Colonic mucosa (tissue), 4 donors: ENCODE measurements at regions not wholly inside any gene's neighbourhood (a gene's known extent, or its start where the extent isn't known, plus 50 kb on each side); places are given as distances from the start of the nearest gene placed in this dataset.

Experiments used
- DNase-seq: peaks from one replicate; pipeline ENCODE4 v3.0.0-alpha.2; 2020
- H3K27ac ChIP-seq: fragments of 200-600 bp; one replicate; pipeline ENCODE4 v1.8.0; 2021
- H3K27me3 ChIP-seq: fragments of 200-600 bp; one replicate; pipeline ENCODE4 v1.8.0; 2021
- H3K36me3 ChIP-seq: fragments of 200-600 bp; one replicate; pipeline ENCODE4 v1.8.0; 2021
- H3K4me1 ChIP-seq: fragments of 200-600 bp; one replicate; pipeline ENCODE4 v1.8.0; 2021; ENCODE audit warnings: mild to moderate bottlenecking
- H3K4me3 ChIP-seq: fragments of 200-600 bp; one replicate; pipeline ENCODE4 v1.8.0; 2021
- H3K9ac ChIP-seq, 2 donors: one replicate each; pipeline ENCODE4 v1.7.0; 2013; ENCODE audit warnings: control low read depth in 2 of 2, low read depth in 2 of 2, low read length in 2 of 2
- H3K9me3 ChIP-seq: fragments of 200-600 bp; one replicate; pipeline ENCODE4 v1.8.0; 2021
- intact Hi-C: fragments of 100-400 bp; cut with DNase I; formaldehyde crosslinking; loops from one replicate; pipeline ENCODE4 v1.14.1; 2022
- TF ChIP-seq, protein P1 (sequence below): fragments of 200-600 bp; IDR thresholded peaks from one replicate; pipeline ENCODE4 v1.8.0; 2022; ENCODE audit warnings: antibody characterized with exemption, mild to moderate bottlenecking
- donor health status: healthy.
- donor health status: DM: no; HTN: no; CAD: no.
- donor health status: DM: no; HTN: no; CAD: no.

DNA sequence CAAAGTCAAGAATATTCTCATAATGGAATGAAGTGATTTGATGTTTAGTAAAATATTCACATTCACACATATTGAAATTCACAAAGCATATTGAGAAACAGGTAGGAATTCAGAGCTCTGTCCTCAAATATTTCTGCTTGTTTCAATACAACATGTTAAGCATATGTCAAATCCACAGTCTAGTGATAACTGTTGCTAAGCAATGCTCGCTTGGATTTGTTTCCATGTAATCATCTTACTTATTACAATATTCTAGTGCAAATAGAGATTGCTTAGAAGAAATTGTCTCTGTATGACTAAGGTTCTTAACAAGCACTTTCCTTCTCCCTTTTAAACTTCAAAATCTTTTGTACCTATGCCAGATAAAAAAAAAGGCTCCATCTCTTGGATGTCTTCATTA, 995.7 kb downstream of the CDH18 start:
- no peak overlapping the region for H3K4me3 ChIP-seq
- H3K4me1 ChIP-seq = no peaks in the 10 kb centered on the region
- TF ChIP-seq, protein P1, sequence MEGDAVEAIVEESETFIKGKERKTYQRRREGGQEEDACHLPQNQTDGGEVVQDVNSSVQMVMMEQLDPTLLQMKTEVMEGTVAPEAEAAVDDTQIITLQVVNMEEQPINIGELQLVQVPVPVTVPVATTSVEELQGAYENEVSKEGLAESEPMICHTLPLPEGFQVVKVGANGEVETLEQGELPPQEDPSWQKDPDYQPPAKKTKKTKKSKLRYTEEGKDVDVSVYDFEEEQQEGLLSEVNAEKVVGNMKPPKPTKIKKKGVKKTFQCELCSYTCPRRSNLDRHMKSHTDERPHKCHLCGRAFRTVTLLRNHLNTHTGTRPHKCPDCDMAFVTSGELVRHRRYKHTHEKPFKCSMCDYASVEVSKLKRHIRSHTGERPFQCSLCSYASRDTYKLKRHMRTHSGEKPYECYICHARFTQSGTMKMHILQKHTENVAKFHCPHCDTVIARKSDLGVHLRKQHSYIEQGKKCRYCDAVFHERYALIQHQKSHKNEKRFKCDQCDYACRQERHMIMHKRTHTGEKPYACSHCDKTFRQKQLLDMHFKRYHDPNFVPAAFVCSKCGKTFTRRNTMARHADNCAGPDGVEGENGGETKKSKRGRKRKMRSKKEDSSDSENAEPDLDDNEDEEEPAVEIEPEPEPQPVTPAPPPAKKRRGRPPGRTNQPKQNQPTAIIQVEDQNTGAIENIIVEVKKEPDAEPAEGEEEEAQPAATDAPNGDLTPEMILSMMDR = no peak
- H3K36me3 ChIP-seq = no peaks in the 10 kb centered on the region
- no peak overlapping the region for H3K9ac ChIP-seq
- intact Hi-C loops = no loop called here
- no peaks in the 10 kb centered on the region for H3K27me3 ChIP-seq
- no peak overlapping the region for H3K27ac ChIP-seq
- H3K9me3 ChIP-seq = no peaks in the 10 kb centered on the region
- no peak for DNase-seq

DNA sequence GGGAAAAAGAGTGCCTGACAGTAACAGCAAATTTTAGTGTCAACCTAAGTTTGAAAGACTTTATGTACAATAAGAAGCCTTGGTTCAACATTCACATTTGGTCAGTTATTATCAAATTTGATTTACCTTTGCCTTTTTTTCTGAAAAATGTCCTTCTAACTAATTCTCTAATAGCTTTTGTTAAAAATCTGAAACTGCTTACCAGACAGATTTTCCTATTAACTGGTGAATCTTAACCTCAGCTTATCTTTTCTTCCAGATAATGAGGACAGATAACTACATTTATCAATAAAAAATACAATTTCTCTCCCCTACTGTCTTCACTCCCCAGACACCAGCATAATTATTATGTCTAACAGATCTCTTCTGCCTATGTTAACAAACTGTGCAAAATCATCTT, 988.5 kb downstream of the CDH18 start:
- H3K9ac ChIP-seq = no peak overlapping the region
- H3K9me3 ChIP-seq = no peaks in the 10 kb centered on the region
- H3K36me3 ChIP-seq = no peaks in the 10 kb centered on the region
- intact Hi-C loops = no loop called here
- no peak for DNase-seq
- no peaks in the 10 kb centered on the region for H3K27me3 ChIP-seq
- no peaks in the 10 kb centered on the region for H3K4me1 ChIP-seq
- TF ChIP-seq, protein P1 = no peak
- no peak overlapping the region for H3K27ac ChIP-seq
- no peak overlapping the region for H3K4me3 ChIP-seq

DNA sequence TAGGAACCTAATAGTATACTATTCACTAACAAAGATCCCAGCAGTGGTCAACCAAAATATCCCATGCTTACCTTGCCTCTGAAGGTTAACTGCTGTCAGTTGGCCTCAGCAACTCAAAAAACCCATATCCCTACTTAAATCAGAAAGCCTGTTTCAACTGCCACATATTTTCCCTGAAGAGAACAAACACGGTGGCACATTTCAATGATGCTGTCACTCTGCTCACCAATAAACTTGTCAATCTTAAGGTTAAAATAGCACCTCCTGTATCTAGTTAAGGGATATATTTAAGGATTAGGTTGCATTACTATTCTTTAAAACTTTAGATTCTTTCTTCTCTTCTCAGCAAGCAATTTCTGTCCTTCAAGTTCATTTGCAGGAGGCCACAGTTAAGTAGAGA, 986.9 kb downstream of the CDH18 start:
- H3K4me3 ChIP-seq = no peak overlapping the region
- intact Hi-C loops = no loop called here
- no peaks in the 10 kb centered on the region for H3K9me3 ChIP-seq
- TF ChIP-seq, protein P1 = no peak
- H3K9ac ChIP-seq = no peak overlapping the region
- H3K36me3 ChIP-seq = no peaks in the 10 kb centered on the region
- no peaks in the 10 kb centered on the region for H3K27me3 ChIP-seq
- no peaks in the 10 kb centered on the region for H3K4me1 ChIP-seq
- H3K27ac ChIP-seq = no peak overlapping the region
- no peak for DNase-seq

DNA sequence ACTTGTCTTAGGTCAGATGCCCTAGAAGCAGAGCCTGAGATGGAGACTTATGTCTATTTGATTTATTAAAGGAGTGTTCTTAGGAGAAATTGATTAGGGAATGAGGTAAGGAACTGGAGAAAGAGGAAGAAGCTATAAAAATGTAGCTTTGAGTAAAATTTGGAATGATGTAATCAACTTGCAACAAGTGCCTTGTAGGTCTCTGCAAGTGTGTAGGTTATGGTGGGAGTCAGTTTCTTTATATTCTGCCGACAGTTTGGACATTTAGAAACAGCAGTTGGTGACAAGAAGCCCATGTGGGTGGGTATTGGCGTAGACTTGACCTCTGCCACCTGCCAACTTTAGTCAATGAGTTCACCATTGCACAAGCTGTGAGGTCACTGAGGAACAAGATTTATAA, 986.5 kb downstream of the CDH18 start:
- H3K9me3 ChIP-seq = no peaks in the 10 kb centered on the region
- no peaks in the 10 kb centered on the region for H3K27me3 ChIP-seq
- intact Hi-C loops = no loop called here
- DNase-seq = no peak
- TF ChIP-seq, protein P1 = no peak
- H3K9ac ChIP-seq = no peak overlapping the region
- H3K27ac ChIP-seq = no peak overlapping the region
- H3K4me3 ChIP-seq = no peak overlapping the region
- H3K36me3 ChIP-seq = no peaks in the 10 kb centered on the region
- no peaks in the 10 kb centered on the region for H3K4me1 ChIP-seq

DNA sequence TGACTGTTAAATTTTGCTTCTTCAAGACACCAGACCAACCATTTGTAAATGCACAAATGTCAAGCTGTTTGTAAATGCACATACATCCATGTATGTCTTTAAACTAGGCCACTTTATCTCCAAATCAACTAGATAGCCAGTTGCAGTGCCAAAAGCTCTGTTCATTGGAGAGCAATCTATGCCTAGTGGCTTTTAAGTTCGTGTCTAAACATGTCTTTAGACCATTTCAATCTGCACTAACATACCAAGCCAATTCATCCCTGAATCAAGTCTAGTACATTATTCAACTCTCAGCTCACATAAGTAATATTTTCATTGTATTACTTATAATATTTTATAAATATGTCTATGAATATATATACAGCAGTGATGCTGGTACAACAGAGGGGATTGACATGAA, 985.9 kb downstream of the CDH18 start:
- Histone ChIP-seq H3K36me3 (no peaks in the 10 kb centered on the region), H3K4me3 (no peak overlapping the region), H3K27ac (no peak overlapping the region), H3K4me1 (no peaks in the 10 kb centered on the region), H3K9me3 (no peaks in the 10 kb centered on the region), H3K27me3 (no peaks in the 10 kb centered on the region), H3K9ac (no peak overlapping the region)
- intact Hi-C loops = no loop called here
- TF ChIP-seq, protein P1 = no peak
- DNase-seq = no peak

DNA sequence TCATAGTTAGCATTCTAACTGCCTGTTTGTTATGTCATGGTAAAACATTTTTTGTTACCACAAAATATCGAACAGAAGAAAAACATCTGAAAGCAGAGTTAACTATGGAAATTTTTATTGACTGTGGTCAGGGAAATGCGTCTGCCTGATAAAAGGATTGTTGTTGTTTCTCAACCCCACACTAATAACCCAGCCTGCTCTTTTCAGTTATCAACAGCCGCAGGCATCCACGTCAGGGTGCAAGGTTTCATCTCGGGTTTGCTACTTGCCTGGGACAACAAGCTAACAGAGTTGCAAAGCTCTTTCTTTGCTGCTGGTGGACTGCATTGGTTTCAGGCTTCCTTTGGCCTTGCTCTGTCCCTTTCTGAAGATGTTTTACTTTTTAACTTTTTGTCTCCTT, 969.2 kb downstream of the CDH18 start:
- Histone ChIP-seq H3K4me1 (no peaks in the 10 kb centered on the region), H3K4me3 (no peak overlapping the region), H3K9me3 (no peaks in the 10 kb centered on the region), H3K36me3 (no peaks in the 10 kb centered on the region), H3K9ac (no peak overlapping the region), H3K27ac (no peak overlapping the region), H3K27me3 (no peaks in the 10 kb centered on the region)
- TF ChIP-seq, protein P1 = no peak
- DNase-seq = no peak
- intact Hi-C loops = no loop called here
